Choroid plexus epithelial cell (primary cell): ENCODE measurements at regions not wholly inside any gene's neighbourhood (a gene's known extent, or its start where the extent isn't known, plus 50 kb on each side); places are given as distances from the start of the nearest gene placed in this dataset.
"Not testable (repeated sequence)": the region's sequence is repeated elsewhere in the genome, so short reads cannot be mapped to it uniquely, and the experiment has no call there.

Experiments
- DNase-seq: peaks from one replicate; pipeline ENCODE4 v3.0.0-alpha.2; 2010; ENCODE audit warnings: low read depth
- H3K4me3 ChIP-seq: 2 replicates; pipeline ENCODE4 v1.5.1; 2011; ENCODE audit warnings: low read depth, mild to moderate bottlenecking, control low read depth, low read length, moderate library complexity
- TF ChIP-seq, protein P1 (sequence below): conservative IDR thresholded peaks from 2 replicates; pipeline ENCODE4 v1.5.1; 2011; ENCODE audit warnings: low read depth, mild to moderate bottlenecking, control low read depth, inconsistent platforms, low read length, moderate library complexity

DNA sequence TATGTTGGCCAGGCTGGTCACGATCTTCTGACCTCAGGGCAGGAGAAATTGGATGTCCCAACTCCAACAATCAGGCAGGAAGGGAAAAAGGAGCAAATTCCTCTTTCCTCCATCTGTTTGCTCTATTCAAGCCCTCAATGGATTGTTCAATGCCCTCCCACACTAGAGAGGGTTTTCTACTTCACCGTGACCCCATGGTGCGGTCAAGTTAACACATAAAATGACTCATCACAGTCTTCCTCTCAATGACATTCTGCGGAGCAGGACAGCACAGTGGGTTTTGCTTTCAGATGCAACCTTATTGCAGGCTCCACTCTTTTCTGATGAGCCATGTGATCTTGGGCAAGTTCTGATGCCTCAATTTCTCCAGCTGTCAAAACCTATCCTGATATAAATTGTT, 364.9 kb downstream of the ANKRD30A start:
- no peak overlapping the region for H3K4me3 ChIP-seq
- DNase-seq, result no peak
- TF ChIP-seq, protein P1, sequence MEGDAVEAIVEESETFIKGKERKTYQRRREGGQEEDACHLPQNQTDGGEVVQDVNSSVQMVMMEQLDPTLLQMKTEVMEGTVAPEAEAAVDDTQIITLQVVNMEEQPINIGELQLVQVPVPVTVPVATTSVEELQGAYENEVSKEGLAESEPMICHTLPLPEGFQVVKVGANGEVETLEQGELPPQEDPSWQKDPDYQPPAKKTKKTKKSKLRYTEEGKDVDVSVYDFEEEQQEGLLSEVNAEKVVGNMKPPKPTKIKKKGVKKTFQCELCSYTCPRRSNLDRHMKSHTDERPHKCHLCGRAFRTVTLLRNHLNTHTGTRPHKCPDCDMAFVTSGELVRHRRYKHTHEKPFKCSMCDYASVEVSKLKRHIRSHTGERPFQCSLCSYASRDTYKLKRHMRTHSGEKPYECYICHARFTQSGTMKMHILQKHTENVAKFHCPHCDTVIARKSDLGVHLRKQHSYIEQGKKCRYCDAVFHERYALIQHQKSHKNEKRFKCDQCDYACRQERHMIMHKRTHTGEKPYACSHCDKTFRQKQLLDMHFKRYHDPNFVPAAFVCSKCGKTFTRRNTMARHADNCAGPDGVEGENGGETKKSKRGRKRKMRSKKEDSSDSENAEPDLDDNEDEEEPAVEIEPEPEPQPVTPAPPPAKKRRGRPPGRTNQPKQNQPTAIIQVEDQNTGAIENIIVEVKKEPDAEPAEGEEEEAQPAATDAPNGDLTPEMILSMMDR, result no peak

DNA sequence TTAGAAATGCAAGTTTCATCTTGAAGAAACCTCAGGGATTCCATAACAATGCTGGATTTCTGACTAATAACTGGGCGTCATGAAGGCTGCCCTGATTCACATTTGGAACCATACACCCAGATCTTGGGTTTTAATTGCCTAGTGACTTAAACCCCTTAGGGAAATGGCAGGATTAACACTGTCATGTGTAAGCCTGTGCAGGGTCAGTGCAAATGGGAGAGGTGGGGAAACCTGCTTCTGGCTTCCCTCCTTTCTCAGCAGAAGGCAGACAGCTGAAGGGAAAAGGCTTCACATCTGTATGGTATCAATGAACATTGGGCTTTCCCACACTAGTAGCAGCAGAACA, 364.2 kb downstream of the ANKRD30A start:
- H3K4me3 ChIP-seq, result no peak overlapping the region
- DNase-seq, result no peak
- TF ChIP-seq, protein P1, result no peak

DNA sequence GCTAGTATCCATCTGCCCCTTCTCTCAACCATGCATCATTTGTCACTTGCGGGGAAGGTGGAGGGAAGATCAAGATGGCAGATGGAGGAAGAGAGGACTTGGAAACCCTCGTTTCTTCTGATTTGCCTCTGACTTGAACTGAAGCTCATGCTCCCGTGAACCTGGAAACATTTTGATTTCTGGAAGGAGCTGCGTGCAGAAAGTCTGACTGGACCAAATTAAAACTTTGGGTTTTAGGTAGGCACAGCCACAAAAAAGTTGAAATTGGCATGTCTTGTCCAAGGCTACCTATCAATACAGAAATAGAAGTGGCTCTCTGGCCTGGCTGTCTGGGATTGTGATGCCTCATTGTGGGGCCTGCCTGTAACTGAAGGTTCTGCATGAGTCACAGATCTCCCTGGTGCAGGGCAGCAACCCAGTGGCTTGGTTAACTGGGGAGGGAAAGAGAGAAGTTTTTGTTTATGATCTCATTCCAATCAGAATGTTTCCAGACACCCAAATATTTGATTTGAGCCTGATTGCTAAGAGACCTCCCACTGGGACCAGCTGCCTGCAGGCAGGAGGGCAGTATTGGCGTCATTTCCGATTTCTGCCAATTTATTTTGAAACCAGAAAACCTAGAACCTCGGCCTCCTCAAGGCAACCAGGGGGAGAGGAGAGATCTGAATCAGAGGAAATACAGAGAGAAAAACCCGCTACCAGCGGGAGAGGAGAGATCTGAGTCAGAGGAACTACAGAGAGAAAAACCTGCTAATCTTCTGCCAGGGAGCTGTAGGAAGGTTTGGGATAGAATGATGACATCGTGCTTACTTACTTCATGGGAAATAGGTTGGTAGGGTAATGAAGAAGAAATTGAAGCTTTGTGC, 363.6 kb downstream of the ANKRD30A start:
- H3K4me3 ChIP-seq, result no peak overlapping the region
- peak; percentile 1 for DNase-seq
- TF ChIP-seq, protein P1, result no peak

DNA sequence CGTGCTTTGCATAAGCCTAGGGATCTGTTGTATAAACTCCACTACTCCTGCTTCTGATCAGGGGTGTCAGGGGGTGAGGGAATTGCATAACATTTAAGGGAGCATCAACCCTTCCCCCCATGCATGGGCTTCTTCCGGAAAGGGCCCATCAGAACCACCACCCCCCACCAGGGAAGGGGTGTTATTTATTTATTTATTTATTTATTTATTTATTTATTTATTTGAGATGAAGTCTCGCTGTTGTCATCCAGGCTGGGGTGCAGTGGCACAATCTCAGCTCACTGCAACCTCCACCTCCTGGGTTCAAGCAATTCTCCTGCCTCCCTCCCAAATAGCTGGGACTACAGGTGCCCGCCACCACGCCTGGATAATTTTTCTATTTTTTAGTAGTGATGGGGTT, 355.2 kb downstream of the ANKRD30A start:
- not testable (repeated sequence) for H3K4me3 ChIP-seq, DNase-seq

DNA sequence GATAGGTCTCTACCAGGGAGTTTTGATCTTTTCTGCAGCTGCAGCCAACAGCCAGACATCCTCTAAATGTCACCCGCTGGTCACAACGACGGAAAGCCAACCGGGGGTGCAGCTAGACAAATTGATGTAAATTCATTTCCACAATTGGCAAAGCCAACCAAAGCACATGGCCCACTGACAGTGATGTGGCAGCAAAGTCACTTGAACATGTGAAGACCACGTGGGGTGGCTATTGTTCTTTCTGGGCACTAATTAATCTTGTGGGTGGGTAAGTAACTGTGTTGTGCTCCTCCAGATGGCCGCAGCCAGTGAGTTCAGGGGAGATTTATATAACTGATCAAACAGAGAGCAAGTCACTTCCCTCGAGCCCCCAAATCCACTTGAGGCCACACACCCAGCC, 354.1 kb downstream of the ANKRD30A start:
- TF ChIP-seq, protein P1, result no peak
- H3K4me3 ChIP-seq, result no peak overlapping the region
- DNase-seq, result no peak

DNA sequence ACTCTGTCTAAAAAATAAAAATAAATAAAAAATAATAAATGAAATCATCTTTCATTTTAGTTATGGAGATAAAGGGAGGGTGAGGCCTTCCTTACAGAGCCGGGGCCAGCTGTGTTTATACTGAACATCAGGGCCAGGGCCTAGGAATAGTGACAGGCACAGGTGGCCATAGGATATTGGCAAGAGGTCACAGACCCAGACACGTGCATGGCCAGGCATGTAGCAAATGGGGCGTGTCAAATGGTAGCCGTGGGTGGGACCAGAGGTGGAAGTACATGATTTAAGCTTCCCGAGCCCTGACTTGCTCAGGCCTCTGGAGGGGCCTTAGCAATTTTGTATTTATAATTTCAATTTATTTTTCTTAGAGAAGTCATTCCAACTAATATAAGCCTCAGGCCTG, 353.0 kb downstream of the ANKRD30A start:
- DNase-seq, result no peak
- no peak overlapping the region for H3K4me3 ChIP-seq
- TF ChIP-seq, protein P1, result no peak

DNA sequence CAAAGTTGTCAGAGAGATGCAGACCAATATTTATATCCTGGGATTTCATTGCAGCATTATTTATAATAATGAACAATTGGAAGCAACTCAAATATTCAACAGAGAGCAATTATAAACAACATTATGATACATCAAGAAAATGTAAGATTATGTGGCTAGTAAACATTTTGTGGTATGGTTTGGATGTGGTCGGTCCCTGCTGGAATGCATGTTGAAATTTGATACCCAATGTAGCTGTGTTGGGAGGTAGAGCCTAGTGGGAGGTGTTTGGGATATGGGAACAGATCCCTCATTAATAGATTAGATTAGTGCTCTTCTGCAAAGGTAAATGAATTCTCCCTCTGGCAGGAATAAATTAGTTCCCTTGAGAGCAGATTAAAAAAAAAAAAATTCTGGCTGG, 350.9 kb downstream of the ANKRD30A start:
- TF ChIP-seq, protein P1, result no peak
- DNase-seq, result no peak
- no peak overlapping the region for H3K4me3 ChIP-seq

DNA sequence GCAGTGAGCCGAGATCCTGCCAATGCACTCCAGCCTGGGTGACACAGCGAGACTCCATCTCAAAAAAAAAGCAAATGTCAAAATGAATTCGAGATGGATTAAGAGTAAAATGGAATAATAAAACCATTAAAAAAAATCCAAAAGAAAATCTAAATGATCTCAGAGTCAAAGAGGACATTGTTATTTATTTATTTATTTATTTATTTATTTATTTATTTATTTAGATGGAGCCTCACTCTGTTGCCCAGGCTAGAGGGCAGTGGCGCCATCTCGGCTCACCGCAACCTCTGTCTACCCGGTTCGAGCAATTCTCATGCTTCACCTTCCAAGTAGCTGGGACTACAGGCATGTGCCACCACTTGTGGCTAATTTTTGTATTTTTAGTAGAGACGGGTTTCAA, 349.2 kb downstream of the ANKRD30A start:
- no peak overlapping the region for H3K4me3 ChIP-seq
- TF ChIP-seq, protein P1, result no peak
- DNase-seq, result no peak
